ENCODE measurements at regions not wholly inside any gene's neighbourhood (a gene's known extent, or its start where the extent isn't known, plus 50 kb on each side); places are given as distances from the start of the nearest gene placed in this dataset.

GRCh38 chr14:51333299-51333698 is 93.3 kb downstream of the TMX1 start:
- in situ Hi-C loops (cut with MboI; ENCODE audit: low pct_unique_long_range_greater_than_20kb in 2 of 9, low sequenced_read_pairs in 9 of 9, unreplicated experiment in 9 of 9), result no loop called here
- H3K27ac ChIP-seq, result no peak overlapping the region
- no peak for ATAC-seq (replicated peaks in 6 of 8)
- H3K4me1 ChIP-seq (replicated peaks in 1 of 2), result peaks cover 0 to 1% of the 10 kb centered on the region in 2 donors
- H3K4me3 ChIP-seq, result no peak overlapping the region
- 60 to 93% (median 91%) methylated on average over 1 to 4 of the region's 4 CpGs; no CpG with 5 or more reads in 3 of the 10 experiments for WGBS, 10 experiments

- no peak overlapping the region for H3K27ac ChIP-seq
- no peaks in the 10 kb centered on the region for H3K4me1 ChIP-seq (replicated peaks in 1 of 2)
- H3K4me3 ChIP-seq, result no peak overlapping the region
- WGBS, 10 experiments, result 40 to 100% (median 83%) methylated on average over 1 of the region's 1 CpG; no CpG with 5 or more reads in 3 of the 10 experiments
- in situ Hi-C loops (cut with MboI; ENCODE audit: low pct_unique_long_range_greater_than_20kb in 2 of 9, low sequenced_read_pairs in 9 of 9, unreplicated experiment in 9 of 9), result no loop called here
- peak in 1 of 8 experiments; percentile 31 for ATAC-seq (replicated peaks in 6 of 8)
Observed at GRCh38 chr14:51333901-51334521, 94.0 kb downstream of the TMX1 start.

- ATAC-seq (replicated peaks in 6 of 8), result no peak
- in situ Hi-C loops (cut with MboI; ENCODE audit: low pct_unique_long_range_greater_than_20kb in 2 of 9, low sequenced_read_pairs in 9 of 9, unreplicated experiment in 9 of 9), result no loop called here
- H3K4me3 ChIP-seq, result no peak overlapping the region
- no peak overlapping the region for H3K27ac ChIP-seq
- H3K4me1 ChIP-seq (replicated peaks in 1 of 2), result no peaks in the 10 kb centered on the region
- WGBS, 10 experiments, result 11 to 100% (median 60%) methylated on average over 1 to 5 of the region's 5 CpGs; no CpG with 5 or more reads in 1 of the 10 experiments
Observed at GRCh38 chr14:51334566-51334965, 94.5 kb downstream of the TMX1 start.

- 29 to 100% (median 73%) methylated on average over 1 of the region's 2 CpGs; no CpG with 5 or more reads in 6 of the 10 experiments for WGBS, 10 experiments
- no peak for ATAC-seq (replicated peaks in 6 of 8)
- in situ Hi-C loops (cut with MboI; ENCODE audit: low pct_unique_long_range_greater_than_20kb in 2 of 9, low sequenced_read_pairs in 9 of 9, unreplicated experiment in 9 of 9), result no loop called here
- Histone ChIP-seq H3K4me3 (no peak overlapping the region), H3K27ac (no peak overlapping the region), H3K4me1 (replicated peaks in 1 of 2) (no peaks in the 10 kb centered on the region)
Observed at GRCh38 chr14:51335531-51335930, 95.5 kb downstream of the TMX1 start.

- H3K4me1 ChIP-seq (replicated peaks in 1 of 2), result no peaks in the 10 kb centered on the region
- WGBS, 10 experiments, result 20 to 100% (median 94%) methylated on average over 1 to 3 of the region's 3 CpGs; no CpG with 5 or more reads in 5 of the 10 experiments
- no peak overlapping the region for H3K4me3 ChIP-seq
- no peak overlapping the region for H3K27ac ChIP-seq
- peak in 1 of 8 experiments; percentile 17 for ATAC-seq (replicated peaks in 6 of 8)
- in situ Hi-C loops (cut with MboI; ENCODE audit: low pct_unique_long_range_greater_than_20kb in 2 of 9, low sequenced_read_pairs in 9 of 9, unreplicated experiment in 9 of 9), result no loop called here
Observed at GRCh38 chr14:51335961-51336723, 96.1 kb downstream of the TMX1 start.

- in situ Hi-C loops (cut with MboI; ENCODE audit: low pct_unique_long_range_greater_than_20kb in 2 of 9, low sequenced_read_pairs in 9 of 9, unreplicated experiment in 9 of 9), result no loop called here
- no peak for ATAC-seq (replicated peaks in 6 of 8)
- WGBS, 10 experiments, result 0 to 70% (median 58%) methylated on average over 1 to 2 of the region's 2 CpGs; no CpG with 5 or more reads in 3 of the 10 experiments
- no peak overlapping the region for H3K27ac ChIP-seq
- no peaks in the 10 kb centered on the region for H3K4me1 ChIP-seq (replicated peaks in 1 of 2)
- no peak overlapping the region for H3K4me3 ChIP-seq
Observed at GRCh38 chr14:51336734-51337133, 96.7 kb downstream of the TMX1 start.

GRCh38 chr14:51337520-51337919 is 97.5 kb downstream of the TMX1 start:
- in situ Hi-C loops (cut with MboI; ENCODE audit: low pct_unique_long_range_greater_than_20kb in 2 of 9, low sequenced_read_pairs in 9 of 9, unreplicated experiment in 9 of 9), result no loop called here

GRCh38 chr14:51341338-51341737 is 101.3 kb downstream of the TMX1 start:
- no peaks in the 10 kb centered on the region for H3K4me1 ChIP-seq (replicated peaks in 1 of 2)
- no peak for ATAC-seq (replicated peaks in 6 of 8)
- no peak overlapping the region for H3K4me3 ChIP-seq
- no peak overlapping the region for H3K27ac ChIP-seq
- in situ Hi-C loops (cut with MboI; ENCODE audit: low pct_unique_long_range_greater_than_20kb in 2 of 9, low sequenced_read_pairs in 9 of 9, unreplicated experiment in 9 of 9), result no loop called here
- 73 to 100% (median 93%) methylated on average over 1 to 2 of the region's 2 CpGs; no CpG with 5 or more reads in 4 of the 10 experiments for WGBS, 10 experiments

More at GRCh38 chr14:51337520-51337919, 97.5 kb downstream of the TMX1 start:
- WGBS, 10 experiments, result 64 to 100% (median 80%) methylated on average over 1 to 4 of the region's 4 CpGs; no CpG with 5 or more reads in 4 of the 10 experiments
- Histone ChIP-seq H3K4me1 (replicated peaks in 1 of 2) (no peaks in the 10 kb centered on the region), H3K27ac (no peak overlapping the region), H3K4me3 (no peak overlapping the region)
- ATAC-seq (replicated peaks in 6 of 8), result no peak

- ATAC-seq (replicated peaks in 6 of 8), result no peak
- in situ Hi-C loops (cut with MboI; ENCODE audit: low pct_unique_long_range_greater_than_20kb in 2 of 9, low sequenced_read_pairs in 9 of 9, unreplicated experiment in 9 of 9), result no loop called here
- H3K4me1 ChIP-seq (replicated peaks in 1 of 2), result no peaks in the 10 kb centered on the region
- WGBS, 10 experiments, result 50 to 100% (median 100%) methylated on average over 1 to 4 of the region's 4 CpGs; no CpG with 5 or more reads in 2 of the 10 experiments
- no peak overlapping the region for H3K27ac ChIP-seq
- no peak overlapping the region for H3K4me3 ChIP-seq
Observed at GRCh38 chr14:51342226-51342625, 102.2 kb downstream of the TMX1 start.

GRCh38 chr14:51351997-51352396 is 112.0 kb downstream of the TMX1 start:
- Histone ChIP-seq H3K4me3 (no peak overlapping the region), H3K27ac (no peak overlapping the region)

GRCh38 chr14:51353901-51354300 is 113.9 kb downstream of the TMX1 start:
- no peaks in the 10 kb centered on the region for H3K4me1 ChIP-seq (replicated peaks in 1 of 2)
- no peak for ATAC-seq (replicated peaks in 6 of 8)
- no peak overlapping the region for H3K4me3 ChIP-seq
- H3K27ac ChIP-seq, result no peak overlapping the region
- in situ Hi-C loops (cut with MboI; ENCODE audit: low pct_unique_long_range_greater_than_20kb in 2 of 9, low sequenced_read_pairs in 9 of 9, unreplicated experiment in 9 of 9), result no loop called here
- WGBS, 10 experiments, result 71 to 100% (median 100%) methylated on average over 1 of the region's 1 CpG; no CpG with 5 or more reads in 5 of the 10 experiments

More at GRCh38 chr14:51351997-51352396, 112.0 kb downstream of the TMX1 start:
- in situ Hi-C loops (cut with MboI; ENCODE audit: low pct_unique_long_range_greater_than_20kb in 2 of 9, low sequenced_read_pairs in 9 of 9, unreplicated experiment in 9 of 9), result no loop called here
- WGBS, 10 experiments, result 40 to 100% (median 96%) methylated on average over 1 to 8 of the region's 20 CpGs; no CpG with 5 or more reads in 2 of the 10 experiments
- no peak for ATAC-seq (replicated peaks in 6 of 8)
- H3K4me1 ChIP-seq (replicated peaks in 1 of 2), result no peaks in the 10 kb centered on the region

GRCh38 chr14:51354846-51355245 is 114.8 kb downstream of the TMX1 start:
- WGBS, 10 experiments, result 100% methylated on average over 1 of the region's 1 CpG; no CpG with 5 or more reads in 5 of the 10 experiments
- no peak for ATAC-seq (replicated peaks in 6 of 8)

GRCh38 chr14:51356381-51356780 is 116.3 kb downstream of the TMX1 start:
- 20 to 89% (median 55%) methylated on average over 1 to 4 of the region's 5 CpGs; no CpG with 5 or more reads in 2 of the 10 experiments for WGBS, 10 experiments
- ATAC-seq (replicated peaks in 6 of 8), result no peak
- Histone ChIP-seq H3K4me3 (no peak overlapping the region), H3K4me1 (replicated peaks in 1 of 2) (no peaks in the 10 kb centered on the region), H3K27ac (no peak overlapping the region)
- in situ Hi-C loops (cut with MboI; ENCODE audit: low pct_unique_long_range_greater_than_20kb in 2 of 9, low sequenced_read_pairs in 9 of 9, unreplicated experiment in 9 of 9), result no loop called here

More at GRCh38 chr14:51354846-51355245, 114.8 kb downstream of the TMX1 start:
- in situ Hi-C loops (cut with MboI; ENCODE audit: low pct_unique_long_range_greater_than_20kb in 2 of 9, low sequenced_read_pairs in 9 of 9, unreplicated experiment in 9 of 9), result no loop called here
- H3K27ac ChIP-seq, result no peak overlapping the region
- no peak overlapping the region for H3K4me3 ChIP-seq
- H3K4me1 ChIP-seq (replicated peaks in 1 of 2), result no peaks in the 10 kb centered on the region
